Peyer's patch (tissue), 4 donors: ENCODE measurements at regions not wholly inside any gene's neighbourhood (a gene's known extent, or its start where the extent isn't known, plus 50 kb on each side); places are given as distances from the start of the nearest gene placed in this dataset.
A peak's percentile ranks its signal among the peaks of the same experiment; 100 is the strongest.

Experiments
- DNase-seq, 3 donors: peaks; one replicate each; pipeline ENCODE4 v3.0.0-alpha.2; 2017 to 2019
- H3K27ac ChIP-seq, 4 donors: fragments of 200-600 bp; sonication (generic); one replicate each; pipeline ENCODE4 v1.5.1; 2016 to 2019
- H3K27me3 ChIP-seq, 2 donors: fragments of 200-600 bp; sonication (generic); one replicate each; pipeline ENCODE4 v1.5.1; 2019
- H3K36me3 ChIP-seq, 3 donors: fragments of 200-600 bp; sonication (generic); one replicate each; pipeline ENCODE4 v1.5.1; 2016 to 2019
- H3K4me1 ChIP-seq, 4 donors: fragments of 200-600 bp; sonication (generic); one replicate each; pipeline ENCODE4 v1.5.1; 2016 to 2019
- H3K4me3 ChIP-seq, 4 donors: fragments of 200-600 bp; sonication (generic); 1 replicate in 3 of 4; 2 replicates in 1 of 4; pipeline ENCODE4 v1.5.1; 2016 to 2019; ENCODE audit warnings: mild to moderate bottlenecking in 1 of 4
- H3K9me3 ChIP-seq, 4 donors: fragments of 200-600 bp; sonication (generic); one replicate each; pipeline ENCODE4 v1.5.1; 2016 to 2019; ENCODE audit warnings: mild to moderate bottlenecking in 1 of 4
- POLR2A ChIP-seq, 2 donors: fragments of 450-650 bp; IDR thresholded peaks; one replicate each; pipeline ENCODE4 v1.5.1; 2017; ENCODE audit warnings: antibody characterized with exemption in 2 of 2, mild to moderate bottlenecking in 2 of 2, moderate library complexity in 2 of 2
- TF ChIP-seq, protein P1 (sequence below), 6 experiments: fragments of 450-650 bp in 4 of 6; fragments of 200-600 bp in 2 of 6; sonication (generic) in 1 of 6; IDR thresholded peaks; one replicate each; pipeline ENCODE4 v1.5.1; 2017 to 2019; ENCODE audit warnings: antibody characterized with exemption in 6 of 6, mild to moderate bottlenecking in 3 of 6, moderate library complexity in 1 of 6

DNA sequence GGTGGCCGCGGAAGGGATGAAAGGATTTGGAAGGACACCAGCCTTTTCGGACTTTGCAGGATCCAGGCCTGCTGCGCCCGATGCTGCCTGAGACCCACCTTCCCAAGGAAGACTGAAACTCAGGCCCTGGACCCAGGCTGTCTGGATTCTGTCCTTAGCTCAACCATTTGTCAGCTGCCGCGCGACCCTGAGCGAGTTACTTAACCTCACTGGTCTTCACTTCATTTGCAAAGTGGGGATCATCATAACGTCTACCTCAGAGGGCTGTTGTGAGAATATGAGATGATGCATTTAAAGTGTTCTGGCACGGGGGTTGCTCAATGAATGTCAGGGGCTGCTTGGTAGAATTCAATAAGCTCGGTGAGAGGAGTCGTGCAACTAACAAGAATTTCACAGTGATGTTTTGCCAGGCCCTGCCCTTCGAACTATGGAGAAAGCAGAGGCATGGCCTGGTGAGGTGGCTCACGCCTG lies 104.2 kb upstream of the PRDM1 start:
- TF ChIP-seq POLR2A (IDR thresholded peaks at IDR 0.05): no peak
- TF ChIP-seq, protein P1, sequence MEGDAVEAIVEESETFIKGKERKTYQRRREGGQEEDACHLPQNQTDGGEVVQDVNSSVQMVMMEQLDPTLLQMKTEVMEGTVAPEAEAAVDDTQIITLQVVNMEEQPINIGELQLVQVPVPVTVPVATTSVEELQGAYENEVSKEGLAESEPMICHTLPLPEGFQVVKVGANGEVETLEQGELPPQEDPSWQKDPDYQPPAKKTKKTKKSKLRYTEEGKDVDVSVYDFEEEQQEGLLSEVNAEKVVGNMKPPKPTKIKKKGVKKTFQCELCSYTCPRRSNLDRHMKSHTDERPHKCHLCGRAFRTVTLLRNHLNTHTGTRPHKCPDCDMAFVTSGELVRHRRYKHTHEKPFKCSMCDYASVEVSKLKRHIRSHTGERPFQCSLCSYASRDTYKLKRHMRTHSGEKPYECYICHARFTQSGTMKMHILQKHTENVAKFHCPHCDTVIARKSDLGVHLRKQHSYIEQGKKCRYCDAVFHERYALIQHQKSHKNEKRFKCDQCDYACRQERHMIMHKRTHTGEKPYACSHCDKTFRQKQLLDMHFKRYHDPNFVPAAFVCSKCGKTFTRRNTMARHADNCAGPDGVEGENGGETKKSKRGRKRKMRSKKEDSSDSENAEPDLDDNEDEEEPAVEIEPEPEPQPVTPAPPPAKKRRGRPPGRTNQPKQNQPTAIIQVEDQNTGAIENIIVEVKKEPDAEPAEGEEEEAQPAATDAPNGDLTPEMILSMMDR (IDR thresholded peaks at IDR 0.05): no peak
- H3K27me3 ChIP-seq: no peaks in the 10 kb centered on the region
- no peak for DNase-seq
- H3K9me3 ChIP-seq: no peaks in the 10 kb centered on the region
- no peak overlapping the region for H3K27ac ChIP-seq
- H3K4me3 ChIP-seq: peak overlapping the region in 2 of 4 donors; percentile 41 to 46
- peaks cover 0 to 13% (median 3%) of the 10 kb centered on the region in 4 donors for H3K4me1 ChIP-seq
- H3K36me3 ChIP-seq: no peaks in the 10 kb centered on the region

DNA sequence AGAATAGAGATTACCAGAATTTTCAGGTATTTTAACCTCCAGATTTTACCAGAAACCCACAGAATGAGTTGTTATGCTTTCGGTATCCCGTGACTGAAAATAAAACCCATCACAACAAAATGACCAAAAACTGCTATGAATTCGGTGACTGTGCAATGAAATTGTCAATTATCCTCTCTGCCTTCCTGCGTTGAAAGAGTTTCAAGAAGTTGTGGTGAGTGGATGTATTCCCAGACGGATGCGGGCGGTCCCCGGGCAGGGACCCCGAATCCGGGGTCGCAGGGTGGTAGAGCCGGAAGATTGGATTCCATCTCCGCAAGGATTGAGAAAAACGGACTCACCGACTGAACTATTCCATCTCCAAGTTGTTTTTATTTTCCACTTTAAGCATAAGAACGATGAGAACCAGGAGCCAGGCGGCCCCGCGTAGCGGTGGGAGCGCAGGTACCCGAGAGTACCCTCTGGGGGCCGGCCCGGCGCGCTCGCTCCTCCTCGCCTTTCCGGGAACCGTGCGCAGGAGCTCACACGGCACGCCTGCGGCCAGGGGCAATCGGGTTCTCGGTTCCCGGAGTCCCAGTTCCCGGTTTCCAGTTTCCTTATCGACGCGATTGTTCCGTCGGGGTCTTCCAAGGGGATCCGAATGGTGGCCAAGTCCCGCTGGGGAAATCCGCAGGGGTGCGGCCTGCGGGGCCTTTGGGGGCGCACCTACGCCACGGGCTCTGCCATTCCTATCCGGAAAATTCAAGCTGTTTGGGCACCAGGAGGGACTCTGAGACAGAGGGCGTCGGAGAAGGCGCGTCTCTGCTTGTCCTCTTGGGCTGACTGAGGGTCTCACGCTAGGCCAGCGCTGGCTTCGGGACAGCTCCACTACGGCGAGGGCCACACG lies 104.9 kb upstream of the PRDM1 start:
- peak in 2 of 3 donors; percentile 51 to 63 for DNase-seq
- H3K27ac ChIP-seq: no peak overlapping the region
- TF ChIP-seq, protein P1 (IDR thresholded peaks at IDR 0.05): no peak
- no peak for TF ChIP-seq POLR2A (IDR thresholded peaks at IDR 0.05)
- no peaks in the 10 kb centered on the region for H3K36me3 ChIP-seq
- no peaks in the 10 kb centered on the region for H3K9me3 ChIP-seq
- H3K4me3 ChIP-seq: peak overlapping the region; percentile 14 to 46 (median 34)
- no peaks in the 10 kb centered on the region for H3K27me3 ChIP-seq
- peaks cover 0 to 13% (median 3%) of the 10 kb centered on the region in 4 donors for H3K4me1 ChIP-seq

DNA sequence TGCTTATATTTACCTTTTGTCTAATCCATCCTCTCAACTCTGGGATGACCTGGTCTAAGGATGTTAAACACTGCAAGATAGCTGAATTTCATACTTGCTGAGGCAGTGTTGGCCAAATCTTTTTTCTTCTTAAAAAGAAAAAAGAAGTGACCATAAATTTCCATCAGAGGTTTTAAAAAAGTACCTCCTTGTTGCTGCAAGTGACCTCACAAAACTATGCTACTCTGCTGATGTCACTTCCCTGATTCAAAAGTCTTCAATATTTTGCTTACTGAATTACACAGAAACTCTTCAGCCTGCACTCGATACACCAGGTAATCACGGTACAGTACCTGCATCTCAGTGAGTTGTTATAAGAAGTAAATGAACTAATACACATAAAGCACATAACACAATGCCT lies 107.2 kb upstream of the PRDM1 start:
- Histone ChIP-seq H3K4me3 (no peak overlapping the region), H3K27me3 (no peaks in the 10 kb centered on the region), H3K4me1 (peaks cover 0 to 3% (median 0%) of the 10 kb centered on the region in 4 donors), H3K27ac (no peak overlapping the region), H3K36me3 (no peaks in the 10 kb centered on the region), H3K9me3 (no peaks in the 10 kb centered on the region)
- no peak for DNase-seq
- no peak for TF ChIP-seq POLR2A (IDR thresholded peaks at IDR 0.05)
- TF ChIP-seq, protein P1 (IDR thresholded peaks at IDR 0.05): no peak

DNA sequence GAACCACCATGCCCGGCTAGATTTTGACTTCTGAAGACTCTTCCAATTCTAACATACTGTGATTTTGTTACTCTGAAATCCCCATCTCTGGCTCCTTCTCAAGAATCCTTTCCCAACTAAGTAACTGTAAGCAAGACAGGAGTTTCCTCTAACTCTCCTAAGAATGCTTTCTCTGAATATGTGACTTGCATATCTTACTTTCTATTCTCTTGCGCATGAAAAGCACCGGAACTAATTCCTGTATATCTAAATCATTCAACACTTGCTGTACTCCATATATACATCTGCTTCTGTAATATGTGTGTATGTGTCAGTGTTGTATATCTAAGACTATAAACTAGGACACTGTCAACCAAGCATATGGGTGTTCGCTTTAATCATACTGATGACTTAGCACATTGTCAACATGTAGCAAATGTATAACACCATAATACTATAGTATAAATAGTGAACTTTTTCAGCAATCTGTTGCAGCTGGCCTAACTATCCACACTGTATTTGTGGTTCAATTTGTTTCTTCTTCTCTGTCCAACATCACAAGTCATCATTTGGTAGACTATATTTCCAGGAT lies 108.1 kb upstream of the PRDM1 start:
- H3K27me3 ChIP-seq: no peaks in the 10 kb centered on the region
- no peak for TF ChIP-seq POLR2A (IDR thresholded peaks at IDR 0.05)
- TF ChIP-seq, protein P1 (IDR thresholded peaks at IDR 0.05): no peak
- DNase-seq: no peak

DNA sequence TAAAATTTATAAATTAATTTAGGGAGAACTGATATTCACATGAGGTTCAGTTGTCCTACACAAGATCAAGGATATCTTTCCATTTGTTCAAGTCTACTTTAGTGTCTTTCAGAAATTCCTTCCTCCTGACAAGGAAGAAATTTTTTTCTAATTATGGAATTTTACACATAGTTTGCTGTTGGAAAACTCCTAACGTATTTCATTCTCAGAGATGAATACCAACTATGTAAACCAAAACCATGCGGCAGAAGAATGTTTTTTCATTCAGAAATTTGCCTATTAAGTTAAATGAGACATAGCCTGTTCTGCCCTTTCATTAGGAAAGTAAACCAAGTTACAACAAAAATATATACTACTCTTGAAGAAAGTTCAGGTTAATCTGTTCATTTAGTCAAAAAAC lies 111.2 kb upstream of the PRDM1 start:
- DNase-seq: no peak
- H3K4me1 ChIP-seq: no peaks in the 10 kb centered on the region
- H3K36me3 ChIP-seq: no peaks in the 10 kb centered on the region
- no peaks in the 10 kb centered on the region for H3K27me3 ChIP-seq
- H3K4me3 ChIP-seq: no peak overlapping the region
- no peak for TF ChIP-seq POLR2A (IDR thresholded peaks at IDR 0.05)
- TF ChIP-seq, protein P1 (IDR thresholded peaks at IDR 0.05): no peak
- H3K27ac ChIP-seq: no peak overlapping the region
- H3K9me3 ChIP-seq: peaks cover 0 to 5% (median 0%) of the 10 kb centered on the region in 4 donors

More for the DNA sequence above, 108.1 kb upstream of the PRDM1 start:
- Histone ChIP-seq H3K36me3 (no peaks in the 10 kb centered on the region), H3K4me3 (no peak overlapping the region), H3K9me3 (peaks cover 0 to 1% (median 0%) of the 10 kb centered on the region in 4 donors), H3K27ac (no peak overlapping the region), H3K4me1 (peaks cover 0 to 3% (median 0%) of the 10 kb centered on the region in 4 donors)
